LoVo (cell line): ENCODE measurements at regions not wholly inside any gene's neighbourhood (a gene's known extent, or its start where the extent isn't known, plus 50 kb on each side); places are given as distances from the start of the nearest gene placed in this dataset.

Source experiments
- DNase-seq: peaks from one replicate; pipeline ENCODE4 v3.0.0-alpha.2; 2016; ENCODE audit warnings: low spot score

- DNase-seq = no peak
Observed at GRCh38 chr9:82216435-82216834, 227.9 kb downstream of the SPATA31D1 start.

GRCh38 chr9:82223442-82223841 is 234.9 kb downstream of the SPATA31D1 start:
- no peak for DNase-seq

GRCh38 chr9:82231411-82231810 is 242.8 kb downstream of the SPATA31D1 start:
- no peak for DNase-seq

- DNase-seq = no peak
Observed at GRCh38 chr9:82234160-82234943, 245.8 kb downstream of the SPATA31D1 start.

- DNase-seq = no peak
Observed at GRCh38 chr9:82242285-82242963, 253.9 kb downstream of the SPATA31D1 start.

- no peak for DNase-seq
Observed at GRCh38 chr9:82247318-82247717, 258.7 kb downstream of the SPATA31D1 start.

- DNase-seq = no peak
Observed at GRCh38 chr9:82252116-82252515, 263.5 kb downstream of the SPATA31D1 start.

- DNase-seq = no peak
Observed at GRCh38 chr9:82254646-82255367, 266.2 kb downstream of the SPATA31D1 start.

- no peak for DNase-seq
Observed at GRCh38 chr9:82255481-82256176, 267.1 kb downstream of the SPATA31D1 start.

- DNase-seq = no peak
Observed at GRCh38 chr9:82260691-82261090, 272.1 kb downstream of the SPATA31D1 start.

GRCh38 chr9:82263619-82264018 is 275.0 kb downstream of the SPATA31D1 start:
- DNase-seq = no peak

GRCh38 chr9:82271106-82271561 is 282.6 kb downstream of the SPATA31D1 start:
- DNase-seq = no peak

GRCh38 chr9:82273121-82273520 is 284.5 kb downstream of the SPATA31D1 start:
- DNase-seq = no peak

- DNase-seq = no peak
Observed at GRCh38 chr9:82275258-82275927, 286.8 kb downstream of the SPATA31D1 start.

GRCh38 chr9:82281066-82281465 is 292.5 kb downstream of the SPATA31D1 start:
- DNase-seq = no peak

GRCh38 chr9:82284758-82285157 is 296.2 kb downstream of the SPATA31D1 start:
- DNase-seq = no peak

- no peak for DNase-seq
Observed at GRCh38 chr9:82295181-82295580, 306.6 kb downstream of the SPATA31D1 start.

- no peak for DNase-seq
Observed at GRCh38 chr9:82299870-82300269, 311.3 kb downstream of the SPATA31D1 start.

GRCh38 chr9:82302968-82303655 is 314.5 kb downstream of the SPATA31D1 start:
- no peak for DNase-seq

GRCh38 chr9:82308836-82309235 is 320.3 kb downstream of the SPATA31D1 start:
- DNase-seq = no peak

- DNase-seq = no peak
Observed at GRCh38 chr9:82313697-82314096, 325.1 kb downstream of the SPATA31D1 start.
